SH-SY5Y (cell line): ENCODE measurements at regions not wholly inside any gene's neighbourhood (a gene's known extent, or its start where the extent isn't known, plus 50 kb on each side); places are given as distances from the start of the nearest gene placed in this dataset.

Experiments
- GATA2 ChIP-seq: IDR thresholded peaks from 2 replicates; pipeline ENCODE4 v1.6.1; 2011; ENCODE audit warnings: mild to moderate bottlenecking, low read depth, low read length
- GATA3 ChIP-seq: IDR thresholded peaks from 2 replicates; pipeline ENCODE4 v1.6.1; 2011; ENCODE audit warnings: low read depth, mild to moderate bottlenecking, low read length, moderate library complexity

- no peak for TF ChIP-seq GATA3
- no peak for TF ChIP-seq GATA2
These were observed 1454.7 kb downstream of the FAM181B start for GRCh38 chr11:81278991-81279390.
